ENCODE measurements at regions not wholly inside any gene's neighbourhood (a gene's known extent, or its start where the extent isn't known, plus 50 kb on each side); places are given as distances from the start of the nearest gene placed in this dataset.
A peak's percentile ranks its signal among the peaks of the same experiment; 100 is the strongest.

DNA sequence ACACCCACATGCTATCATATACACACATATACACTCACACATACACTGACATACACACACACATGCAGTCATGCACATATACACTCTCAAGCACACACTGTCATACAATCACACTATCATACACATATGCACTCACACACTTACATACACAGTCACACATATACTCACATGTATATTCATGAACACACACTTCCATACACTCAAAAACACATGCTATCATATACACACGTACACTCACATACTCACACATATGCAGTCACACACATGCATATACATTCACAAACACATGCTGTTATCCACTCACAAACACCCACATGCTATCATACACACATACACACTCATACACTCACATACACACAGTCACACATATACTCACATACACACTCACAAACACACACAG is 71.0 kb upstream of the PLXNA4 start:
- no peaks in the 10 kb centered on the region for H3K36me3 ChIP-seq (ENCODE audit: insufficient read depth, low read length)
- 94% methylated on average over 1 of the region's 1 CpG for WGBS
- H3K4me3 ChIP-seq (ENCODE audit: low read length): no peak overlapping the region
- H3K9me3 ChIP-seq (ENCODE audit: insufficient read depth, low read depth, low read length): no peaks in the 10 kb centered on the region
- peaks cover 35% of the 10 kb centered on the region for H3K4me1 ChIP-seq (ENCODE audit: insufficient read depth, low read length)
- H3K27ac ChIP-seq (ENCODE audit: low read depth, low read length): no peak overlapping the region
- no peak overlapping the region for H3K9ac ChIP-seq (ENCODE audit: low read depth, low read length)
- peaks cover 2% of the 10 kb centered on the region; the same call in 1 of the 2 replicates for H3K27me3 ChIP-seq (ENCODE audit: insufficient read depth, low read length)

DNA sequence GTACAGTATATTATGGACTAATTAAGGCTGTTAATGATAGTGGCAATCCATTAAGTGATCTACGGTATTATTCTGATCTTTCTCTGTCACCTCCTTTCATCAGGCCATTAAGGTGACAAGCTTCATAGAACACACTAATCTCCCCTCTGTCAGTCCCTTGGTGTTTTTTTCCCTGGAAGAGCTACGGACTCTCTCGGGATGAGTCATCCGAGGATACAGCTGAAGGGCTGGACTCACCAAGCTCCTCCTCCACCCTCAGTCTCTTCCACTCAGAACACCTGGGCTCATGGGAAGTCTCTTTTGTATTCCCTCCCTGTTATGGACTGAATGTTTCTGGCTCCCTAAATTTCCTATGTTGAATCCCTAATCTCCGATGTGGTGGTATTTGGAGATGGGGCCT is 69.8 kb upstream of the PLXNA4 start:
- Histone ChIP-seq H3K9me3 (ENCODE audit: insufficient read depth, low read depth, low read length) (no peaks in the 10 kb centered on the region), H3K9ac (ENCODE audit: low read depth, low read length) (no peak overlapping the region), H3K27me3 (ENCODE audit: insufficient read depth, low read length) (peaks cover 7% of the 10 kb centered on the region; the same call in 1 of the 2 replicates), H3K27ac (ENCODE audit: low read depth, low read length) (no peak overlapping the region), H3K4me1 (ENCODE audit: insufficient read depth, low read length) (peaks cover 40% of the 10 kb centered on the region), H3K36me3 (ENCODE audit: insufficient read depth, low read length) (no peaks in the 10 kb centered on the region), H3K4me3 (ENCODE audit: low read length) (no peak overlapping the region)
- WGBS: 67% methylated on average over 5 of the region's 5 CpGs

DNA sequence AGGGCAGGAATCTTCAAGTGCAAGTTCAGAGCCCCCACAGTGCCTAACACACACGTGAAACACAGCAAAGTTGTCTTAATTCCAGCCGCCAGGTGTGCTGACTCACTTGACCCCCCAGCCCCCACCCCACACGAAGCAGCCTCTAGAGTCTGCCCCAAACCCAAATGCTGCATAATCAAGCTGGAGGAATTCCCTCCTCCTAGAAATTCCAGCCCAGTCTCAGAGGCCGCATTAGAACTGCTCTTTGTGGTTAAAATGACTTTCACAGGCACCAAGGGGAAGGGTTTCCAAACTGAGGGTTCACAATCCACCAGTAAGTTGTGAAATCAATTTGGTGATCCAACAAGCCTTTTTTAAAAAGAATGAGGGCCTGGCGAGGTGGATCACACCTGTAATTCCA is 67.0 kb upstream of the PLXNA4 start:
- 33% methylated on average over 5 of the region's 5 CpGs for WGBS
- Histone ChIP-seq H3K27me3 (ENCODE audit: insufficient read depth, low read length) (peaks cover 10% of the 10 kb centered on the region; the same call in 1 of the 2 replicates), H3K9me3 (ENCODE audit: insufficient read depth, low read depth, low read length) (no peaks in the 10 kb centered on the region), H3K4me3 (ENCODE audit: low read length) (no peak overlapping the region), H3K36me3 (ENCODE audit: insufficient read depth, low read length) (no peaks in the 10 kb centered on the region), H3K4me1 (ENCODE audit: insufficient read depth, low read length) (peaks cover 41% of the 10 kb centered on the region), H3K9ac (ENCODE audit: low read depth, low read length) (no peak overlapping the region), H3K27ac (ENCODE audit: low read depth, low read length) (peak overlapping the region; percentile 64; the same call in 1 of the 2 replicates)

DNA sequence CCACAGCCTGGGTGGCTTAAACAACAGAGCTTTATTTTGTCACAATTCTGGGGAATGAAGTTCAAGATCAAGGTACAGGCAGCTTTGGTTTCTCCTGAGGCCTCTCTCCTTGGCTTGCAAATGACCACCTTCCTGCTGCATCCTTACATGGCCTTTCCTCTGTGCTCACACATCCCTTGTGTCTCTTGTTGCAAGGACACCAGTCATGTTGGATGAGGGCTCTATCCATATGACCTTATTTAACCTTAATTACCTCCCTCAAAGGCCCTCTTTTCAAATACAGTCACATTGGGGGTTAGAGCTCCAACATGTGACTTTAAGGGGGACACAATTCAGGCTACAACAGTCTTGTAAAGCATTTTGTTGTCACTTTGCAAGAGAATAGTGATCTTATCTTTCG is 65.0 kb upstream of the PLXNA4 start:
- 83% methylated on average over 1 of the region's 1 CpG for WGBS
- no peaks in the 10 kb centered on the region for H3K9me3 ChIP-seq (ENCODE audit: insufficient read depth, low read depth, low read length)
- no peaks in the 10 kb centered on the region for H3K36me3 ChIP-seq (ENCODE audit: insufficient read depth, low read length)
- no peak overlapping the region for H3K9ac ChIP-seq (ENCODE audit: low read depth, low read length)
- peaks cover 19% of the 10 kb centered on the region for H3K27me3 ChIP-seq (ENCODE audit: insufficient read depth, low read length)
- H3K27ac ChIP-seq (ENCODE audit: low read depth, low read length): no peak overlapping the region
- peaks cover 48% of the 10 kb centered on the region for H3K4me1 ChIP-seq (ENCODE audit: insufficient read depth, low read length)
- H3K4me3 ChIP-seq (ENCODE audit: low read length): no peak overlapping the region

DNA sequence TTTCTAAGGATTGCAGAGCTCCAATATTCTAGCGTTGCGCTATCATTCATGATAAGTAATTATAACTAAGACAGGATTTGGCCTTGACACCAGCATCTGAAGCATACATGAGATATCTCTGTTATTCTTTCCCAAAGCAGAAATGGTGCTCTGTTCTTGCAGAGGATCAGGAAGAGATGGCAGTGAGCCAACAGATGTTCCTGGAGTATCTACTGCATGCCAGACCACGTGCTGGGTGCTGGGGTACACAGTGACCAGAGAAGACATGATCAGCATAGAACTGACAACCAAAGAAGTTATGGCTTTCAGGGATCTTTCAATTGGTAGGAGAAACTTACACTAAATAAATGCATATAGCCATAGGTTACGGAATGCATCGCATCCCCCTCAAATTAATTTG is 63.7 kb upstream of the PLXNA4 start:
- WGBS: over 99% methylated on average over 5 of the region's 5 CpGs
- no peak overlapping the region for H3K9ac ChIP-seq (ENCODE audit: low read depth, low read length)
- no peak overlapping the region for H3K27ac ChIP-seq (ENCODE audit: low read depth, low read length)
- no peaks in the 10 kb centered on the region for H3K9me3 ChIP-seq (ENCODE audit: insufficient read depth, low read depth, low read length)
- no peak overlapping the region for H3K4me3 ChIP-seq (ENCODE audit: low read length)
- peaks cover 40% of the 10 kb centered on the region for H3K4me1 ChIP-seq (ENCODE audit: insufficient read depth, low read length)
- peaks cover 19% of the 10 kb centered on the region for H3K27me3 ChIP-seq (ENCODE audit: insufficient read depth, low read length)
- no peaks in the 10 kb centered on the region for H3K36me3 ChIP-seq (ENCODE audit: insufficient read depth, low read length)

DNA sequence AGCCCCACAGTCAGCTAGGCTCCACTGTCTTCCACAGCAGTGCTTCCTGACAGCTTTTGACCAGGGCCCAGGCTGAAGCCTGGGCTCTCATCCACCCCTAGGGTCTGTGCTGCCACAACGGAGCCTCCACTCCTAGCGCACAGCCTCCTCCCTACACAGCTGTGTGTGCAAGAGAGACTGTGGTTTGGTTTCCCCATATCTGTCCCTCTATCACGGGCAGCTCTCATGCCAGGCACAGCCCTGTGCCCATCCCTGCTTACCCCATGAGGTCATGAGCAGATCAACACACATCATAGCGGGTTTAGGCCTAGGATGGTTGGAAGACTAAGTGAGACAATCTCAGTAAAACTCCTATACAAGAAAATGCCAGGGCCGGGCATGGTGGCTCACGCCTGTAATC is 61.7 kb upstream of the PLXNA4 start:
- H3K36me3 ChIP-seq (ENCODE audit: insufficient read depth, low read length): no peaks in the 10 kb centered on the region
- peaks cover 19% of the 10 kb centered on the region for H3K27me3 ChIP-seq (ENCODE audit: insufficient read depth, low read length)
- no peak overlapping the region for H3K9ac ChIP-seq (ENCODE audit: low read depth, low read length)
- no peak overlapping the region for H3K4me3 ChIP-seq (ENCODE audit: low read length)
- peaks cover 24% of the 10 kb centered on the region for H3K4me1 ChIP-seq (ENCODE audit: insufficient read depth, low read length)
- no peaks in the 10 kb centered on the region for H3K9me3 ChIP-seq (ENCODE audit: insufficient read depth, low read depth, low read length)
- 89% methylated on average over 6 of the region's 6 CpGs for WGBS
- H3K27ac ChIP-seq (ENCODE audit: low read depth, low read length): no peak overlapping the region

DNA sequence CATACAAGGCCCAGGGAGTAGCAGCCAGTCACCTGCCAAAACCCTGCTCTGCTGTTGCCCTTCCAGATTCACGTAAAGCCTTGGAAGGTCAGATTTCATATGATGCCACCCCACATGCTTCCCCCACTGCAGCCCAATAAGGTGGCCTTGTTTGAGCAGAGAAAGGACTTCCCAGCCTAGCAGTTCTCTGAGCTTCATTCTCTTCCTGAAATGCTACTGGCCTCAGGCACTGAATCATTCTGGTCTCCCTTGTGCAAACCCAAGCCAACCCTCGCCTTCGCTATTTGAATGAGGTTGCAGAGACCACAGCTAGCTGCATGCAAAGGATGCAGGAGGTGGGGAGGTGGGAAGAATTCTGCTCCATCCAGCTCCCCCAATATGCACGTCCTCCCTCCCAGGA is 60.3 kb upstream of the PLXNA4 start:
- Histone ChIP-seq H3K9me3 (ENCODE audit: insufficient read depth, low read depth, low read length) (no peaks in the 10 kb centered on the region), H3K36me3 (ENCODE audit: insufficient read depth, low read length) (no peaks in the 10 kb centered on the region), H3K27me3 (ENCODE audit: insufficient read depth, low read length) (peaks cover 13% of the 10 kb centered on the region), H3K27ac (ENCODE audit: low read depth, low read length) (no peak overlapping the region), H3K4me1 (ENCODE audit: insufficient read depth, low read length) (peaks cover 15% of the 10 kb centered on the region), H3K4me3 (ENCODE audit: low read length) (no peak overlapping the region), H3K9ac (ENCODE audit: low read depth, low read length) (no peak overlapping the region)
- 74% methylated on average over 4 of the region's 4 CpGs for WGBS

DNA sequence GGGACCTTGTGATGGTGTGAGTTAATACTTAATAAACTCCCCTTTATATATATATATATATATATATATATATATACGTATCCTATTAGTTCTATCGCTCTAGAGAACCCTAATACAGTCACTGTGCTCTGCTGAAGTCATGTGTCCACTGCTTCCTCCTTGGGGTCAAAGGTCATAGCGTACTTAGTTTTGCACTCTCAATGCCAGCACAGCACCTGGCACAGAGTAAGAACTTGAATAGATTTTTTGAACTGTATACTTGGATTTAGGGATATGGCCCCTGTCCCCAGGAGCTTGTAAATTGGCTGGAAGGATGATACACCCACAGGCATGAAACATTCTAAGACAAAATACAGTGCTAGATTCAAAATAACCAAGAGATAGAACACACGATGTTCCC is 58.9 kb upstream of the PLXNA4 start:
- no peak overlapping the region for H3K9ac ChIP-seq (ENCODE audit: low read depth, low read length)
- no peaks in the 10 kb centered on the region for H3K9me3 ChIP-seq (ENCODE audit: insufficient read depth, low read depth, low read length)
- 97% methylated on average over 4 of the region's 4 CpGs for WGBS
- no peaks in the 10 kb centered on the region for H3K36me3 ChIP-seq (ENCODE audit: insufficient read depth, low read length)
- H3K27ac ChIP-seq (ENCODE audit: low read depth, low read length): no peak overlapping the region
- peaks cover 11% of the 10 kb centered on the region; the same call in 1 of the 2 replicates for H3K4me1 ChIP-seq (ENCODE audit: insufficient read depth, low read length)
- peaks cover 11% of the 10 kb centered on the region for H3K27me3 ChIP-seq (ENCODE audit: insufficient read depth, low read length)
- no peak overlapping the region for H3K4me3 ChIP-seq (ENCODE audit: low read length)

DNA sequence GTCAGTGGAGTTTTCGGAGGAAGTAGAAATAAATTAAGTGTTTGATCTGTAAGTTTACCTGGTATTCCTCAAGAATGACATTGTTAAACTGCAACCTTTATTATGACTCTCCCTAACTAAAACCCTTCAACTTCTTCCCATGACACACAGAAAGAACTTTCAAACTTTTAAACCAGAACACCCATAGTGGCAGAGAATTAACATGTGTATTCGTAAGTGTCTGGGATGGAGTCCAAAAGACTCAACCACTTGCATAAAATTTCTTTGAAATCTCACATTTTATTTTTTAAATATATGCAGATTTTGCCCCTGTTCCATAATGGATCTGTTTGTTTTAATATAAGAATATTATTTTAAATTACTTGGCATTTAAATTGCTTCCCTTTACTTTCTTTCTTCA is 54.6 kb upstream of the PLXNA4 start:
- Histone ChIP-seq H3K9ac (ENCODE audit: low read depth, low read length) (no peak overlapping the region), H3K4me1 (ENCODE audit: insufficient read depth, low read length) (0 out of 2 replicates have a peak, but pooled peaks cover 4% of the 10 kb centered on the region), H3K4me3 (ENCODE audit: low read length) (no peak overlapping the region), H3K36me3 (ENCODE audit: insufficient read depth, low read length) (no peaks in the 10 kb centered on the region), H3K27ac (ENCODE audit: low read depth, low read length) (no peak overlapping the region), H3K9me3 (ENCODE audit: insufficient read depth, low read depth, low read length) (no peaks in the 10 kb centered on the region), H3K27me3 (ENCODE audit: insufficient read depth, low read length) (no peaks in the 10 kb centered on the region; the same call in 1 of the 2 replicates)
- WGBS: 100% methylated on average over 2 of the region's 2 CpGs
